ENCODE measurements at regions not wholly inside any gene's neighbourhood (a gene's known extent, or its start where the extent isn't known, plus 50 kb on each side); places are given as distances from the start of the nearest gene placed in this dataset.

GRCh38 chr3:79835701-79836100 is 67.9 kb upstream of the ROBO1 start:
- TF ChIP-seq CTCF (IDR thresholded peaks at IDR 0.05) (no peak), POLR2A (IDR thresholded peaks at IDR 0.05) (no peak)
- H3K9me3 ChIP-seq = peaks cover 0 to 9% (median 0%) of the 10 kb centered on the region in 3 donors
- H3K27me3 ChIP-seq = no peaks in the 10 kb centered on the region
- no peaks in the 10 kb centered on the region for H3K4me1 ChIP-seq
- DNase-seq = no peak
- 46 to 48% methylated on average over 4 of the region's 4 CpGs for WGBS, 2 donors
- intact Hi-C loops (cut with DNase I) = no loop called here
- H3K4me3 ChIP-seq = no peak overlapping the region
- H3K27ac ChIP-seq = no peak overlapping the region
- no peaks in the 10 kb centered on the region for H3K36me3 ChIP-seq

DNA sequence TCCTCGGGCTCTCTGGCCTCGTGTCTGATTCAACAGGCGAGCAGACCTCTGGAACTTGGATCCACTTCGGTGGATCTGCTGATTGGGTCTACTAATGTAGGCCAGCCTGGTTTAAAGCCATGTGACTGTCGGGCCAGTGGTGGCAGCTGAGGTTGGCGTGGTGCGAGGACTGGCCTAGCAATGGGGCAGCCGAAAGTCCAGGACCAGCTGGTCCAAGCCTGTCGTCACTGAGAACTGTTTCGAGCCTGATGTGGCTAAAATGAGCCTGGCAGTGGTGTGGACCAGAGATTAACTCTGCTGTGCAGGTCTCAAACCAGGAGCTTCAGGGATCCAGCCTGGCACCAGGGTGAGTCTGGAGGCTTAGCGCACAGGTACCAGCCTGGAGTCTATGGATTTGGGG is 56.4 kb upstream of the ROBO1 start:
- Histone ChIP-seq H3K27ac (no peak overlapping the region), H3K36me3 (no peaks in the 10 kb centered on the region), H3K4me3 (no peak overlapping the region), H3K9me3 (no peaks in the 10 kb centered on the region), H3K27me3 (no peaks in the 10 kb centered on the region), H3K4me1 (no peaks in the 10 kb centered on the region)
- WGBS, 2 donors = 73% methylated on average over 5 of the region's 11 CpGs; no CpG with 5 or more reads in 1 of the 2 donors
- intact Hi-C loops (cut with DNase I) = no loop called here
- no peak for DNase-seq
- TF ChIP-seq POLR2A (IDR thresholded peaks at IDR 0.05) (no peak), CTCF (IDR thresholded peaks at IDR 0.05) (no peak)

GRCh38 chr3:79822076-79822475 is 54.3 kb upstream of the ROBO1 start:
- intact Hi-C loops (cut with DNase I) = no loop called here
- Histone ChIP-seq H3K4me1 (no peaks in the 10 kb centered on the region), H3K27ac (no peak overlapping the region), H3K9me3 (peaks cover 0 to 3% (median 0%) of the 10 kb centered on the region in 3 donors), H3K4me3 (no peak overlapping the region), H3K36me3 (no peaks in the 10 kb centered on the region), H3K27me3 (no peaks in the 10 kb centered on the region)
- no peak for DNase-seq
- no peak for TF ChIP-seq CTCF (IDR thresholded peaks at IDR 0.05)
- no peak for TF ChIP-seq POLR2A (IDR thresholded peaks at IDR 0.05)
- 56% methylated on average over 2 of the region's 2 CpGs for WGBS, 2 donors

DNA sequence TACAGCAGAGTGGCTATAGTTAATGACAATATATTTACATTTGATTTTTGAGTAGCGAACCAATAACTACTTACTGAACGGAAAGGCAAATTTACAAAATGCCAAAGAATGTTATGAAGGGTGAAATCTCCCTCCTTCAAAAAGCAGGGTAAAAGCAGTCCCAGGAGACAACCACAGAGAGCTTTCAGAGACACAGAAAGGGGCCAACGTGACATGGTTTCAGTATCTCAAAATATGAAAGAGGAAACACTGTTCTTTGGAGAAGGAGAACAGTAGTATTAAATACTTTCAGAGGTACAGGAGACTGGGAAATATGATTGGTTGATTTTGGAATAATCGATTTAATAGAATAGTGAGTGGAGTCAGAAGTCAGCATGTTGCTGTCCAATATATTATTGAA is 52.3 kb upstream of the ROBO1 start:
- H3K9me3 ChIP-seq = peaks cover 0 to 10% (median 4%) of the 10 kb centered on the region in 3 donors
- H3K27me3 ChIP-seq = no peaks in the 10 kb centered on the region
- intact Hi-C loops (cut with DNase I) = no loop called here
- H3K4me3 ChIP-seq = no peak overlapping the region
- H3K36me3 ChIP-seq = no peaks in the 10 kb centered on the region
- H3K4me1 ChIP-seq = no peaks in the 10 kb centered on the region
- H3K27ac ChIP-seq = no peak overlapping the region
- TF ChIP-seq CTCF (IDR thresholded peaks at IDR 0.05) (no peak), POLR2A (IDR thresholded peaks at IDR 0.05) (no peak)
- DNase-seq = no peak
- 52 to 59% methylated on average over 4 of the region's 4 CpGs for WGBS, 2 donors

GRCh38 chr3:79818015-79818414 is 50.2 kb upstream of the ROBO1 start:
- H3K36me3 ChIP-seq = no peaks in the 10 kb centered on the region
- intact Hi-C loops (cut with DNase I) = no loop called here
- WGBS, 2 donors = 69 to 72% methylated on average over 1 of the region's 1 CpG

More at GRCh38 chr3:79818015-79818414, 50.2 kb upstream of the ROBO1 start:
- TF ChIP-seq CTCF (IDR thresholded peaks at IDR 0.05) (no peak), POLR2A (IDR thresholded peaks at IDR 0.05) (no peak)
- no peaks in the 10 kb centered on the region for H3K4me1 ChIP-seq
- H3K4me3 ChIP-seq = no peak overlapping the region
- DNase-seq = no peak
- no peaks in the 10 kb centered on the region for H3K27me3 ChIP-seq
- H3K27ac ChIP-seq = no peak overlapping the region
- H3K9me3 ChIP-seq = peaks cover 0 to 10% (median 4%) of the 10 kb centered on the region in 3 donors

Small RNA genes lying in the stretch of these regions (small RNA-seq; reads per million reads assigned to genes)
- 0 reads per million in 4 donors for gene AC108740.1

Data from esophagus squamous epithelium (tissue), 5 donors.